Fibroblast of pulmonary artery (primary cell): ENCODE measurements at regions not wholly inside any gene's neighbourhood (a gene's known extent, or its start where the extent isn't known, plus 50 kb on each side); places are given as distances from the start of the nearest gene placed in this dataset.
"Not testable (repeated sequence)": the region's sequence is repeated elsewhere in the genome, so short reads cannot be mapped to it uniquely, and the experiment has no call there.

ENCODE experiments used
- DNase-seq: peaks from one replicate; pipeline ENCODE4 v3.0.0-alpha.2; 2010; ENCODE audit warnings: low read depth
- H3K4me3 ChIP-seq: replicated peaks from 2 replicates; pipeline ENCODE4 v1.5.1; 2011; ENCODE audit warnings: low read depth, mild to moderate bottlenecking, control low read depth, low read length, moderate library complexity
- CTCF ChIP-seq: IDR thresholded peaks from 2 replicates; pipeline ENCODE4 v1.5.1; 2011; ENCODE audit warnings: mild to moderate bottlenecking, control low read depth, low read length, inconsistent platforms; ENCODE audit errors: missing control alignments

GRCh38 chr14:106294324-106294723 is 767.9 kb downstream of the TMEM121 start:
- TF ChIP-seq CTCF = no peak
- no peak for DNase-seq
- H3K4me3 ChIP-seq = no peak overlapping the region

GRCh38 chr14:106300951-106301510 is 774.6 kb downstream of the TMEM121 start:
- H3K4me3 ChIP-seq, DNase-seq: not testable (repeated sequence)

GRCh38 chr14:106301609-106302008 is 775.2 kb downstream of the TMEM121 start:
- DNase-seq, H3K4me3 ChIP-seq: not testable (repeated sequence)

GRCh38 chr14:106302661-106303060 is 776.3 kb downstream of the TMEM121 start:
- H3K4me3 ChIP-seq = no peak overlapping the region
- TF ChIP-seq CTCF = no peak
- no peak for DNase-seq

- H3K4me3 ChIP-seq = no peak overlapping the region
- DNase-seq = no peak
- TF ChIP-seq CTCF = no peak
These were observed 777.9 kb downstream of the TMEM121 start for GRCh38 chr14:106304271-106304670.

- TF ChIP-seq CTCF = peak; percentile 12
- H3K4me3 ChIP-seq = no peak overlapping the region
- no peak for DNase-seq
These were observed 782.5 kb downstream of the TMEM121 start for GRCh38 chr14:106308839-106309389.

- no peak for TF ChIP-seq CTCF
These were observed 783.0 kb downstream of the TMEM121 start for GRCh38 chr14:106309423-106309822.

GRCh38 chr14:106315436-106315835 is 789.1 kb downstream of the TMEM121 start:
- DNase-seq = no peak
- no peak for TF ChIP-seq CTCF
- no peak overlapping the region for H3K4me3 ChIP-seq

More at GRCh38 chr14:106309423-106309822, 783.0 kb downstream of the TMEM121 start:
- DNase-seq = no peak
- no peak overlapping the region for H3K4me3 ChIP-seq
